ENCODE measurements at regions not wholly inside any gene's neighbourhood (a gene's known extent, or its start where the extent isn't known, plus 50 kb on each side); places are given as distances from the start of the nearest gene placed in this dataset.
"Not testable (repeated sequence)": the region's sequence is repeated elsewhere in the genome, so short reads cannot be mapped to it uniquely, and the experiment has no call there.

- no peaks in the 10 kb centered on the region for H3K4me1 ChIP-seq
- no peak for TF ChIP-seq CTCF (IDR thresholded peaks at IDR 0.05)
- WGBS, 3 donors: 71 to 78% (median 73%) methylated on average over 12 of the region's 12 CpGs
- no peak overlapping the region for H3K4me3 ChIP-seq
- intact Hi-C loops (cut with DNase I): no loop called here
- no peaks in the 10 kb centered on the region for H3K9me3 ChIP-seq
- ATAC-seq (no peak), DNase-seq (no peak)
- peaks cover 0 to 5% (median 0%) of the 10 kb centered on the region in 3 donors for H3K27me3 ChIP-seq (ENCODE audit: insufficient read depth in 3 of 3, low read length in 2 of 3)
- no peaks in the 10 kb centered on the region for H3K36me3 ChIP-seq (ENCODE audit: insufficient read depth in 1 of 2, low read depth in 1 of 2)
- no peak overlapping the region for H3K27ac ChIP-seq
Observed at GRCh38 chr2:47697000-47697601, 85.8 kb upstream of the MSH6 start.

GRCh38 chr2:47696478-47696831 lies 86.5 kb upstream of the MSH6 start:
- TF ChIP-seq CTCF (IDR thresholded peaks at IDR 0.05): no peak
- DNase-seq (no peak), ATAC-seq (no peak)
- Histone ChIP-seq H3K27ac (no peak overlapping the region), H3K9me3 (no peaks in the 10 kb centered on the region), H3K4me1 (no peaks in the 10 kb centered on the region), H3K4me3 (no peak overlapping the region), H3K27me3 (ENCODE audit: insufficient read depth in 3 of 3, low read length in 2 of 3) (peaks cover 0 to 5% (median 0%) of the 10 kb centered on the region in 3 donors), H3K36me3 (ENCODE audit: insufficient read depth in 1 of 2, low read depth in 1 of 2) (no peaks in the 10 kb centered on the region)
- 45 to 51% (median 49%) methylated on average over 1 of the region's 1 CpG for WGBS, 3 donors
- intact Hi-C loops (cut with DNase I): no loop called here

GRCh38 chr2:47695800-47696477 lies 87.0 kb upstream of the MSH6 start:
- intact Hi-C loops (cut with DNase I): no loop called here
- H3K9me3 ChIP-seq: no peaks in the 10 kb centered on the region
- 46 to 63% (median 53%) methylated on average over 9 to 12 of the region's 12 CpGs for WGBS, 3 donors
- no peak for ATAC-seq
- no peak overlapping the region for H3K27ac ChIP-seq
- no peak for TF ChIP-seq CTCF (IDR thresholded peaks at IDR 0.05)
- no peaks in the 10 kb centered on the region for H3K36me3 ChIP-seq (ENCODE audit: insufficient read depth in 1 of 2, low read depth in 1 of 2)
- no peak overlapping the region for H3K4me3 ChIP-seq
- DNase-seq: no peak
- H3K4me1 ChIP-seq: no peaks in the 10 kb centered on the region
- peaks cover 0 to 5% (median 0%) of the 10 kb centered on the region in 3 donors for H3K27me3 ChIP-seq (ENCODE audit: insufficient read depth in 3 of 3, low read length in 2 of 3)

- H3K4me3 ChIP-seq; H3K27me3 ChIP-seq (ENCODE audit: insufficient read depth in 3 of 3, low read length in 2 of 3); intact Hi-C loops (cut with DNase I); H3K36me3 ChIP-seq (ENCODE audit: insufficient read depth in 1 of 2, low read depth in 1 of 2); H3K27ac ChIP-seq; DNase-seq; H3K9me3 ChIP-seq; ATAC-seq; H3K4me1 ChIP-seq: not testable (repeated sequence)
- WGBS, 3 donors: 82 to 88% (median 87%) methylated on average over 13 of the region's 13 CpGs
Observed at GRCh38 chr2:47694451-47694850, 88.5 kb upstream of the MSH6 start.

GRCh38 chr2:47690706-47691325 lies 92.1 kb upstream of the MSH6 start:
- intact Hi-C loops (cut with DNase I); H3K27ac ChIP-seq; H3K4me3 ChIP-seq; H3K36me3 ChIP-seq (ENCODE audit: insufficient read depth in 1 of 2, low read depth in 1 of 2); H3K4me1 ChIP-seq; ATAC-seq; H3K9me3 ChIP-seq; H3K27me3 ChIP-seq (ENCODE audit: insufficient read depth in 3 of 3, low read length in 2 of 3); DNase-seq: not testable (repeated sequence)
- WGBS, 3 donors: 95 to 97% (median 95%) methylated on average over 36 to 39 of the region's 44 CpGs
